ENCODE measurements at regions not wholly inside any gene's neighbourhood (a gene's known extent, or its start where the extent isn't known, plus 50 kb on each side); places are given as distances from the start of the nearest gene placed in this dataset.
A peak's percentile ranks its signal among the peaks of the same experiment; 100 is the strongest.

DNA sequence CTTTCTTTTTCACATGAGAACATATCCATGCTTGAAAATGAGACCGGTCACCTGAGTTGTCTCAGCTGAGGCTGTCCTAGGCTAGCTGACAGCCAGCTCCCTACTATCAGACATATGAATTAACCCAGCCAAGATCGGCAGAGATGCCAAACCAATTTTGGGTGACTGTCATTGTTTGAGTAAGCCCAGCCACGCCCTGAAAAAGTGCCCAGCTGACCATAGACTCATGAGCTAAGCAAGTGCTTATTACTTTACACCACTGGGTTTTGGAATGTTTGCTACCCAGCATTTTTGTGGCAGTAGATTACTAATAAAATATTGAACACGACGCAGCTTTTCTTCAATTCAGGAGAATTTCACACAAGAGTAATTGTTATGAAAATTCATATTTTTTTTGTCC is 265.2 kb upstream of the LYZL1 start:
- intact Hi-C loops (cut with DNase I; ENCODE audit: low total_unique reads), result no loop called here
- Histone ChIP-seq H3K27ac (no peak overlapping the region), H3K27me3 (no peaks in the 10 kb centered on the region), H3K4me3 (no peak overlapping the region), H3K9me3 (no peaks in the 10 kb centered on the region), H3K4me1 (no peaks in the 10 kb centered on the region), H3K36me3 (no peaks in the 10 kb centered on the region)
- TF ChIP-seq POLR2A (IDR thresholded peaks at IDR 0.05) (no peak), POLR2AphosphoS5 (IDR thresholded peaks at IDR 0.05) (no peak), EP300 (IDR thresholded peaks at IDR 0.05) (no peak)
- TF ChIP-seq, protein P1, sequence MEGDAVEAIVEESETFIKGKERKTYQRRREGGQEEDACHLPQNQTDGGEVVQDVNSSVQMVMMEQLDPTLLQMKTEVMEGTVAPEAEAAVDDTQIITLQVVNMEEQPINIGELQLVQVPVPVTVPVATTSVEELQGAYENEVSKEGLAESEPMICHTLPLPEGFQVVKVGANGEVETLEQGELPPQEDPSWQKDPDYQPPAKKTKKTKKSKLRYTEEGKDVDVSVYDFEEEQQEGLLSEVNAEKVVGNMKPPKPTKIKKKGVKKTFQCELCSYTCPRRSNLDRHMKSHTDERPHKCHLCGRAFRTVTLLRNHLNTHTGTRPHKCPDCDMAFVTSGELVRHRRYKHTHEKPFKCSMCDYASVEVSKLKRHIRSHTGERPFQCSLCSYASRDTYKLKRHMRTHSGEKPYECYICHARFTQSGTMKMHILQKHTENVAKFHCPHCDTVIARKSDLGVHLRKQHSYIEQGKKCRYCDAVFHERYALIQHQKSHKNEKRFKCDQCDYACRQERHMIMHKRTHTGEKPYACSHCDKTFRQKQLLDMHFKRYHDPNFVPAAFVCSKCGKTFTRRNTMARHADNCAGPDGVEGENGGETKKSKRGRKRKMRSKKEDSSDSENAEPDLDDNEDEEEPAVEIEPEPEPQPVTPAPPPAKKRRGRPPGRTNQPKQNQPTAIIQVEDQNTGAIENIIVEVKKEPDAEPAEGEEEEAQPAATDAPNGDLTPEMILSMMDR (IDR thresholded peaks at IDR 0.05), result no peak
- no peak for DNase-seq
- WGBS, 5 donors, result 73 to 91% (median 76%) methylated on average over 5 of the region's 5 CpGs

DNA sequence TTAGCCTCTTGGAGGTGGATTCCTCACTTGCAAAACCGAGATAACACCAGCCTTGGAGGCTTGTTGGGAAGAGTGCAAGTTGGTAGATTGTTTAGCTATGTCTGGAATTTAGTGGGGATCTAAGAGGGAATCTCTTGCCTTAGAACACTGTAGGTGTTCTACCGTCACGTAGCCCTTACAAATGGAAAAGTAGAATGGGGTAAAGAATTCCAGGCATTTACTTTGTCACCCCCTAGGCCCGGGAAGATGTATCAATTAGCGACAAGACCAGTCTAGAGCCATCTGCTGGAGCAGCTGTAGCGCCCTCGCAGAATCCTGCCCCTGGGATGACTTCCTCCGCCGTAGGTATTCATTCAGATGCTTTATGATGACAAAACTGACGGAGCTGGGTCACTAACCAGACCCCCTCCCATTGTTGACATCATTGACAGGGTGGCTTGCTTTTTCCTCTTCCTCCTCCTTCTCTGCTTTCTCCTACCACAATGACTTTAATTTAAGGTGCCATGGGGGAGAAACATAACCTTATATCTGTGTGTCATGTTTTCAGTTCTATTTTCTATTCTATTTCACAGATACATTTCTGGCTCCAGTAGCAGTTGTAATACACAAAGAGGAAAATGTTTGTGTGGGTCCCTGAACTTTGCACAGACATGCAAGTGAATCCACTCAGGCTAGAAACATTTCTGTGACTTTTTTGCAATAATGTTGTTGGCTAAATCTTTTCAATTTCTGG is 262.6 kb upstream of the LYZL1 start:
- Histone ChIP-seq H3K4me1 (no peaks in the 10 kb centered on the region), H3K9me3 (no peaks in the 10 kb centered on the region), H3K36me3 (no peaks in the 10 kb centered on the region), H3K27me3 (no peaks in the 10 kb centered on the region), H3K4me3 (no peak overlapping the region), H3K27ac (no peak overlapping the region)
- no peak for TF ChIP-seq POLR2A (IDR thresholded peaks at IDR 0.05)
- TF ChIP-seq EP300 (IDR thresholded peaks at IDR 0.05), result no peak
- no peak for TF ChIP-seq POLR2AphosphoS5 (IDR thresholded peaks at IDR 0.05)
- TF ChIP-seq, protein P1 (IDR thresholded peaks at IDR 0.05), result no peak
- intact Hi-C loops (cut with DNase I; ENCODE audit: low total_unique reads), result no loop called here
- 85 to 93% (median 89%) methylated on average over 10 of the region's 10 CpGs for WGBS, 5 donors
- DNase-seq, result no peak

DNA sequence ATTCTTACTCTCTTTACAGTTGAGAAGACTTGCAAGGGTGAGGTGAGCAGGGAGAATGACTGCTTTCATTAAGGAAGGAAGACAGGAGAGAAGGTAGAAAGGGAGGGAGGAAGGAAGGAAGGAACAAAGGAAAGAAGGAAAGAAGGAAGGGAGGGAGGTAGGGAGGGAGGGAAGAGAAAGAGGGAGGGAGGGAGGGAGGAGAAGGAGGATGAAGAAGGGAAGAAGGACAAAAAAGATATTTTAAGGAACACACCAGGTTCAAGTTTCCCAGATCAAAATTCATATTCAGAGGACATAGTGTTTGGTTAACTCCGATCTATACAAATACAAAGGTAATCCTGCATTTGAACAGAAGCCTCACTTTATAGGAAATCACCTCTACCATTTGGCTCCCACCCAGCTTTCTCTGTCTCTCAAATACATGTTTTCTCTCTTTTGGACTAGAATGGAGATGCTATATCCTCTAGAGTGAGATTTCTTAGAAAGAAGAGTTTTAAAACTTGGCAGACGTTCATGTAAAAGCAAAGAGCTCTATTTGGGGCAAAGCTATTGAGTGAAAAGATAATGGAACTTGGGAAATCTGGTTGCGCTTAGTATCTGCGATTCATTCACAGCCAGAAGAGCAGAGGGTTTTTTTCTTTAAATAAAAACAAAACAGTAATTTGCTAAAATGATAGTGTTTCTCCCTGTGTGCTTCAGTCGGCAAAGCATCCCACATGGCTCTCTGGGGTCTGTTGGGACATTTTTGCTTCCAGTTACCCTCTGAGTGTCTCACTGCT is 261.9 kb upstream of the LYZL1 start:
- Histone ChIP-seq H3K9me3 (no peaks in the 10 kb centered on the region), H3K4me3 (no peak overlapping the region), H3K4me1 (no peaks in the 10 kb centered on the region), H3K27ac (no peak overlapping the region), H3K36me3 (no peaks in the 10 kb centered on the region), H3K27me3 (no peaks in the 10 kb centered on the region)
- 75 to 85% (median 81%) methylated on average over 5 of the region's 5 CpGs for WGBS, 5 donors
- DNase-seq, result peak in 1 of 2 donors; percentile 24
- TF ChIP-seq POLR2AphosphoS5 (IDR thresholded peaks at IDR 0.05) (no peak), EP300 (IDR thresholded peaks at IDR 0.05) (no peak), POLR2A (IDR thresholded peaks at IDR 0.05) (no peak)
- TF ChIP-seq, protein P1 (IDR thresholded peaks at IDR 0.05), result no peak
- intact Hi-C loops (cut with DNase I; ENCODE audit: low total_unique reads), result no loop called here

DNA sequence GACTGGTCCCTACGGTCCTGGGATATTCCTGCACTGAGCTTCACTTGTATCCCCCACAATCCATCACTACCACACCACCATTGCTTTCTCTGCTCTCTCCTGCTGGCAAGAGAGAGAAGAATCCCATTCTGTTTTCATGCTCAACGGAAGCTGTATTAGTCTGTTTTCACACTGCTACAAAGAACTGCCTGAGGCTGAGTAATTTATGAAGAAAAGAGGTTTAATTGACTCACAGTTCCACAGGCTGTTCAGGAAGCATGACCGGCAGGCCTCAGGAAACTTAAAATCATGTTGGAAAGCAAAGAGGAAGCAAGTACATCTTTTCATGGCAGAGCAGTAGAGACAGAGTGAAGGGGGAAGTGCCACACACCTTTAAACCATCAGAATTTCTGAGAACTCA is 260.4 kb upstream of the LYZL1 start:
- no peak for DNase-seq
- Histone ChIP-seq H3K4me1 (no peaks in the 10 kb centered on the region), H3K9me3 (no peaks in the 10 kb centered on the region), H3K27ac (no peak overlapping the region), H3K4me3 (no peak overlapping the region), H3K36me3 (no peaks in the 10 kb centered on the region), H3K27me3 (no peaks in the 10 kb centered on the region)
- intact Hi-C loops (cut with DNase I; ENCODE audit: low total_unique reads), result no loop called here
- WGBS, 5 donors, result 55 to 87% (median 75%) methylated on average over 3 of the region's 3 CpGs
- TF ChIP-seq EP300 (IDR thresholded peaks at IDR 0.05), result no peak
- no peak for TF ChIP-seq POLR2A (IDR thresholded peaks at IDR 0.05)
- TF ChIP-seq, protein P1 (IDR thresholded peaks at IDR 0.05), result no peak
- TF ChIP-seq POLR2AphosphoS5 (IDR thresholded peaks at IDR 0.05), result no peak

Data from stomach (tissue), 8 donors.